GM12878 (cell line): ENCODE measurements at regions not wholly inside any gene's neighbourhood (a gene's known extent, or its start where the extent isn't known, plus 50 kb on each side); places are given as distances from the start of the nearest gene placed in this dataset.

ENCODE experiments used
- ATAC-seq: fragments of 200-7000 bp; cut with Tn5 transposase; 3 replicates; pipeline ENCODE4 v1.9.1; 2020; ENCODE audit warnings: mild to moderate bottlenecking, moderate library complexity
- BruUV-seq: library from RNA; stranded (reverse); fragments of 400-500 nt; replicated peaks from 2 replicates; lab custom pipeline; 2021; lab: Mats Ljungman, UMichigan
- CTCF ChIA-PET: fragments of 300-600 bp; sonication (Branson Sonifier 250); formaldehyde crosslinking; extraction: SDS; loops from one replicate; lab custom pipeline; 2021; ENCODE audit warnings: inconsistent platforms; lab: Yijun Ruan, JAX
- POLR2A ChIA-PET: fragments of 350-600 bp; formaldehyde crosslinking; extraction: SDS; loops from one replicate; lab custom pipeline; 2021; ENCODE audit warnings: inconsistent platforms; lab: Charles Lee
- RAD21 ChIA-PET: fragments of 300-600 bp; sonication (Branson Sonifier 250); formaldehyde crosslinking; loops from one replicate; lab custom pipeline; 2023; ENCODE audit warnings: antibody characterized with exemption; ENCODE audit not compliant: unreplicated experiment; lab: Charles Lee
- SMC1A ChIA-PET: fragments of 300-600 bp; sonication (Branson Sonifier 250); formaldehyde crosslinking; loops from one replicate; lab custom pipeline; 2023; ENCODE audit not compliant: unreplicated experiment, uncharacterized antibody; lab: Charles Lee
- DNase-seq: peaks from one replicate; pipeline ENCODE4 v3.0.0-alpha.2; 2011; ENCODE audit warnings: low read depth, low spot score
- FAIRE-seq: peaks from 3 replicates; lab custom pipeline; 2011; peaks lifted over from hg19 to GRCh38; lab: Jason Lieb, UNC
- H2AFZ ChIP-seq: 2 replicates; pipeline ENCODE4 v1.6.0; 2011; ENCODE audit warnings: low read depth, low read length, control low read depth; ENCODE audit not compliant: control insufficient read depth
- H3K27ac ChIP-seq: 2 replicates; pipeline ENCODE4 v1.5.1; 2011; ENCODE audit warnings: control low read depth; ENCODE audit not compliant: control insufficient read depth, insufficient read depth
- H3K27me3 ChIP-seq, 2 experiments: replicated peaks in 1 of 2; 2 replicates each; pipeline versions ENCODE4 v1.6.0 to v1.6.1; 2011; ENCODE audit warnings: low read length in 1 of 2; ENCODE audit not compliant: control insufficient read depth in 2 of 2, insufficient read depth in 2 of 2
- H3K36me3 ChIP-seq, 2 experiments: 2 replicates each; pipeline ENCODE4 v1.5.1; 2011; ENCODE audit warnings: low read length in 1 of 2; ENCODE audit not compliant: control insufficient read depth in 2 of 2, insufficient read depth in 2 of 2
- H3K4me1 ChIP-seq: 2 replicates; pipeline ENCODE4 v1.6.1; 2011; ENCODE audit warnings: mild to moderate bottlenecking, low read length, moderate library complexity, mixed read lengths; ENCODE audit not compliant: control insufficient read depth, insufficient read depth
- H3K4me2 ChIP-seq: 2 replicates; pipeline ENCODE4 v1.6.0; 2011; ENCODE audit warnings: control low read depth; ENCODE audit not compliant: control insufficient read depth, insufficient read depth
- H3K4me3 ChIP-seq: fragments of 200-600 bp; sonication (generic); 2 replicates; pipeline ENCODE4 v1.5.1; 2016
- H3K79me2 ChIP-seq: 2 replicates; pipeline ENCODE4 v1.6.0; 2011; ENCODE audit warnings: low read length; ENCODE audit not compliant: control insufficient read depth, insufficient read depth
- H3K9ac ChIP-seq: 2 replicates; pipeline ENCODE4 v1.8.0; 2011; ENCODE audit warnings: low read length, control low read depth, mixed read lengths; ENCODE audit not compliant: control insufficient read depth, insufficient read depth
- H3K9me3 ChIP-seq: replicated peaks from 3 replicates; pipeline ENCODE4 v1.5.1; 2011; ENCODE audit warnings: mild to moderate bottlenecking, low read length; ENCODE audit not compliant: control insufficient read depth, insufficient read depth
- H4K20me1 ChIP-seq: 2 replicates; pipeline ENCODE4 v1.6.0; 2011; ENCODE audit not compliant: control insufficient read depth, insufficient read depth
- CHD1 ChIP-seq: IDR thresholded peaks from 2 replicates; pipeline ENCODE4 v1.6.1; 2012; ENCODE audit warnings: low read depth, low read length, improper control_type of control experiment
- CTCF ChIP-seq, 3 experiments: IDR thresholded peaks in 2 of 3; conservative IDR thresholded peaks in 1 of 3; 2 replicates each; pipeline ENCODE4 v1.5.1; 2011; ENCODE audit warnings: low read depth in 3 of 3, low read length in 3 of 3, mild to moderate bottlenecking in 3 of 3, control low read depth in 2 of 3, moderate library complexity in 2 of 3, inconsistent platforms in 1 of 3, mixed read lengths in 1 of 3; ENCODE audit not compliant: control insufficient read depth in 2 of 3, insufficient read depth in 1 of 3; ENCODE audit errors: extremely low read depth in 1 of 3
- HDAC2 ChIP-seq: fragments of 200-600 bp; sonication (generic); IDR thresholded peaks from 2 replicates; pipeline ENCODE4 v1.6.1; 2017
- HDAC6 ChIP-seq: fragments of 200-600 bp; sonication (generic); IDR thresholded peaks from one replicate; pipeline ENCODE4 v1.8.0; 2017; ENCODE audit warnings: antibody characterized with exemption; ENCODE audit not compliant: unreplicated experiment
- RAD51 ChIP-seq: fragments of 450-650 bp; IDR thresholded peaks from 2 replicates; pipeline ENCODE4 v1.6.1; 2016; ENCODE audit warnings: moderate library complexity, mild to moderate bottlenecking, inconsistent platforms
- TCF3 ChIP-seq: IDR thresholded peaks from 2 replicates; pipeline ENCODE4 v1.6.1; 2012; ENCODE audit warnings: low read depth, mild to moderate bottlenecking, low read length, borderline replicate concordance; ENCODE audit not compliant: insufficient read depth
- WGBS: methylation state at CpG from one replicate; pipeline ENCODE4 v1.1.6; 2016; ENCODE audit warnings: low lambda C conversion rate; ENCODE audit not compliant: insufficient replicate concordance, insufficient coverage; ENCODE audit errors: missing lambda C conversion rate; 5-methylcytosine and 5-hydroxymethylcytosine counted together
- in situ Hi-C: fragments of 300-500 bp; cut with MboI; formaldehyde crosslinking; loops from 9 replicates; pipeline ENCODE4 v1.14.3; 2018; ENCODE audit warnings: mixed read lengths
- intact Hi-C: fragments of 100-400 bp; cut with micrococcal nuclease; formaldehyde crosslinking; loops from one replicate; pipeline ENCODE4 v1.14.2; 2022; ENCODE audit not compliant: unreplicated experiment

GRCh38 chr12:76277480-76277879, 70.7 kb downstream of the BBS10 start:
- Histone ChIP-seq H3K9me3 (no peaks in the 10 kb centered on the region), H3K79me2 (no peaks in the 10 kb centered on the region), H3K36me3 (no peaks in the 10 kb centered on the region), H3K4me1 (no peaks in the 10 kb centered on the region), H2AFZ (no peak overlapping the region), H3K4me2 (no peak overlapping the region), H3K4me3 (no peak overlapping the region), H3K27ac (no peak overlapping the region), H3K9ac (no peak overlapping the region), H4K20me1 (no peaks in the 10 kb centered on the region), H3K27me3 (no peaks in the 10 kb centered on the region; a peak in 1 of 4 replicates)
- no TSS peak for BruUV-seq
- SMC1A ChIA-PET = interaction anchor here (1.2 kb wide), 1 partner anchor 13 kb away, joined by 3 read pairs; no protein-coding TSS in a partner anchor
- ATAC-seq (no peak), DNase-seq (no peak), FAIRE-seq (no peak)
- CTCF ChIA-PET = interaction anchor here (0.7 to 1.0 kb wide), 2 partner anchors 12 to 253 kb away, joined by 3 read pairs; no protein-coding TSS in a partner anchor
- 55% methylated on average over 4 of the region's 4 CpGs for WGBS
- TF ChIP-seq HDAC2 (no peak), RAD51 (no peak), CTCF (IDR thresholded peaks at IDR 0.05 in 2 of 3, conservative IDR thresholded peaks at IDR 0.05 in 1 of 3; ENCODE audit: control insufficient read depth in 2 of 3, extremely low read depth in 1 of 3, insufficient read depth in 1 of 3, low read depth in 3 of 3, low read length in 3 of 3) (no peak), TCF3 (no peak), CHD1 (no peak), HDAC6 (no peak)
- RAD21 ChIA-PET = no interaction called here
- POLR2A ChIA-PET = no interaction called here
- in situ Hi-C loops = no loop called here
- intact Hi-C loops = no loop called here
